ENCODE measurements at regions not wholly inside any gene's neighbourhood (a gene's known extent, or its start where the extent isn't known, plus 50 kb on each side); places are given as distances from the start of the nearest gene placed in this dataset.

- TF ChIP-seq CTCF (IDR thresholded peaks at IDR 0.05) = no peak
- H3K4me3 ChIP-seq (ENCODE audit: low read depth in 1 of 2, low read length in 1 of 2) = no peak overlapping the region
- H3K27me3 ChIP-seq = no peaks in the 10 kb centered on the region
- no peaks in the 10 kb centered on the region for H3K36me3 ChIP-seq
- H3K4me1 ChIP-seq (ENCODE audit: control insufficient read depth in 1 of 2, insufficient read depth in 1 of 2, low read depth in 1 of 2, low read length in 1 of 2) = no peaks in the 10 kb centered on the region
- no peaks in the 10 kb centered on the region for H3K9me3 ChIP-seq
- no peak overlapping the region for H3K27ac ChIP-seq
Measured at GRCh38 chr10:121152935-121153334, 301.8 kb downstream of the WDR11 start.

DNA sequence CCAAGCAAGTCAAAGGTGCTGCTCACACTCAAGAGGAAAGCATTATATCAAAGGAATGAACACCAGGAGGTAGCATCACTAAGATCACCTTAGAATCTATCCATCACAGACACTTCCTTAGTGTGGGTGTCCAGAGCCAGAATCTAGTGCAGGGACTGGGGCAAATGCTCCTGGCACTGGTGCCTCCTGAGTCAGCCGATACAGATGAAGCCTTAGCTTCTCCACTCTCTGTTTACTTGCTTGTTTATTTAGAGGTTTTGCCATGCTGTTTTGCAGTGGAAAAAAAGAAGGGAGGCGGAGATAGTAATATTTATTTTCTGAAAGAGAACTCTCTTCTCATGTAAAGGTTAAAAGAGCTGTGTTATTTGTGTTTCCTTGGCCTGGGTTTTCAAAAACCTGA lies 303.1 kb downstream of the WDR11 start:
- Histone ChIP-seq H3K27me3 (no peaks in the 10 kb centered on the region), H3K36me3 (no peaks in the 10 kb centered on the region), H3K4me1 (ENCODE audit: control insufficient read depth in 1 of 2, insufficient read depth in 1 of 2, low read depth in 1 of 2, low read length in 1 of 2) (peaks cover 0 to 8% of the 10 kb centered on the region in 2 experiments), H3K27ac (no peak overlapping the region), H3K9me3 (no peaks in the 10 kb centered on the region), H3K4me3 (ENCODE audit: low read depth in 1 of 2, low read length in 1 of 2) (no peak overlapping the region)
- no peak for TF ChIP-seq CTCF (IDR thresholded peaks at IDR 0.05)

GRCh38 chr10:121154846-121155245 lies 303.7 kb downstream of the WDR11 start:
- Histone ChIP-seq H3K27ac (no peak overlapping the region), H3K27me3 (no peaks in the 10 kb centered on the region), H3K9me3 (no peaks in the 10 kb centered on the region), H3K4me3 (ENCODE audit: low read depth in 1 of 2, low read length in 1 of 2) (no peak overlapping the region), H3K4me1 (ENCODE audit: control insufficient read depth in 1 of 2, insufficient read depth in 1 of 2, low read depth in 1 of 2, low read length in 1 of 2) (peaks cover 0 to 8% of the 10 kb centered on the region in 2 experiments), H3K36me3 (no peaks in the 10 kb centered on the region)
- TF ChIP-seq CTCF (IDR thresholded peaks at IDR 0.05) = no peak

GRCh38 chr10:121155742-121156474 lies 304.7 kb downstream of the WDR11 start:
- Histone ChIP-seq H3K9me3 (no peaks in the 10 kb centered on the region), H3K27me3 (no peaks in the 10 kb centered on the region), H3K36me3 (no peaks in the 10 kb centered on the region), H3K27ac (no peak overlapping the region), H3K4me1 (ENCODE audit: control insufficient read depth in 1 of 2, insufficient read depth in 1 of 2, low read depth in 1 of 2, low read length in 1 of 2) (peaks cover 0 to 8% of the 10 kb centered on the region in 2 experiments), H3K4me3 (ENCODE audit: low read depth in 1 of 2, low read length in 1 of 2) (no peak overlapping the region)
- no peak for TF ChIP-seq CTCF (IDR thresholded peaks at IDR 0.05)

DNA sequence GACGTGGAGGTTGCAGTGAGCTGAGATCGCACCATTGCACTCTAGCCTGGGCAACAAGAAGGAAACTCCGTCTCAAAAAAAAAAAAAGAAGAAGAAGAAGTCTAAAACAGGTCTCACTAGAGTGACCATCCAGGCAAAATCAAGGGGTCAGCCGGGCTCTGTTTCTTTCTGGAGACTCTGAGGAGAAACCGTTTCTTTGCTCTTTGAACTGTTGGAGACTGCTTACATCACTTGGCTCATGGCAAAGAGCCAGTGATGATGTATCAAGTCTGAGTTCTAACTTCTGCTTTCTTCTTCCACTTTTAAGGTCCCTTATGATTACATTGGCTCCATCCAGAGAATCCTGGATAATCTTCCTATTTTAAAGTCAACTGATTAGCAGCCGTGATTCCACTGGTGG lies 306.8 kb downstream of the WDR11 start:
- H3K27me3 ChIP-seq = no peaks in the 10 kb centered on the region
- H3K9me3 ChIP-seq = no peaks in the 10 kb centered on the region
- no peaks in the 10 kb centered on the region for H3K36me3 ChIP-seq
- H3K4me1 ChIP-seq (ENCODE audit: control insufficient read depth in 1 of 2, insufficient read depth in 1 of 2, low read depth in 1 of 2, low read length in 1 of 2) = peaks cover 0 to 8% of the 10 kb centered on the region in 2 experiments
- peak overlapping the region; percentile 78 for H3K27ac ChIP-seq
- no peak for TF ChIP-seq CTCF (IDR thresholded peaks at IDR 0.05)
- H3K4me3 ChIP-seq (ENCODE audit: low read depth in 1 of 2, low read length in 1 of 2) = no peak overlapping the region

All from neutrophil (primary cell).